ENCODE measurements at regions not wholly inside any gene's neighbourhood (a gene's known extent, or its start where the extent isn't known, plus 50 kb on each side); places are given as distances from the start of the nearest gene placed in this dataset.
"Not testable (repeated sequence)": the region's sequence is repeated elsewhere in the genome, so short reads cannot be mapped to it uniquely, and the experiment has no call there.

- no peak for DNase-seq
These were observed 285.1 kb downstream of the MAT2B start for GRCh38 chr5:163790497-163790896.

GRCh38 chr5:163794993-163795392 is 289.6 kb downstream of the MAT2B start:
- no peak for DNase-seq

GRCh38 chr5:163807781-163808180 is 302.4 kb downstream of the MAT2B start:
- no peak for DNase-seq

- no peak for DNase-seq
These were observed 304.1 kb downstream of the MAT2B start for GRCh38 chr5:163809473-163809872.

GRCh38 chr5:163813900-163814299 is 308.5 kb downstream of the MAT2B start:
- DNase-seq: no peak

GRCh38 chr5:163815240-163815791 is 309.9 kb downstream of the MAT2B start:
- DNase-seq: no peak

GRCh38 chr5:163821142-163821541 is 315.7 kb downstream of the MAT2B start:
- DNase-seq: no peak

- DNase-seq: no peak
These were observed 317.1 kb downstream of the MAT2B start for GRCh38 chr5:163822548-163822947.

- DNase-seq: no peak
These were observed 320.2 kb downstream of the MAT2B start for GRCh38 chr5:163825661-163826060.

GRCh38 chr5:163826201-163826600 is 320.8 kb downstream of the MAT2B start:
- DNase-seq: no peak

GRCh38 chr5:163832155-163832554 is 326.7 kb downstream of the MAT2B start:
- no peak for DNase-seq

- DNase-seq: no peak
These were observed 333.3 kb downstream of the MAT2B start for GRCh38 chr5:163838738-163839137.

GRCh38 chr5:163846512-163846911 is 341.1 kb downstream of the MAT2B start:
- no peak for DNase-seq

GRCh38 chr5:163855754-163856153 is 350.3 kb downstream of the MAT2B start:
- DNase-seq: no peak

- DNase-seq: no peak
These were observed 356.3 kb downstream of the MAT2B start for GRCh38 chr5:163861670-163862069.

- no peak for DNase-seq
These were observed 361.9 kb downstream of the MAT2B start for GRCh38 chr5:163867324-163867723.

- no peak for DNase-seq
These were observed 362.3 kb downstream of the MAT2B start for GRCh38 chr5:163867738-163868137.

- DNase-seq: no peak
These were observed 364.2 kb downstream of the MAT2B start for GRCh38 chr5:163869581-163869980.

GRCh38 chr5:163870441-163870840 is 365.0 kb downstream of the MAT2B start:
- no peak for DNase-seq

GRCh38 chr5:163874431-163874830 is 369.0 kb downstream of the MAT2B start:
- no peak for DNase-seq

GRCh38 chr5:163874912-163875311 is 369.5 kb downstream of the MAT2B start:
- DNase-seq: not testable (repeated sequence)

- no peak for DNase-seq
These were observed 372.4 kb downstream of the MAT2B start for GRCh38 chr5:163877865-163878264.

- no peak for DNase-seq
These were observed 373.1 kb downstream of the MAT2B start for GRCh38 chr5:163878490-163878889.

- no peak for DNase-seq
These were observed 374.9 kb downstream of the MAT2B start for GRCh38 chr5:163880302-163880701.

GRCh38 chr5:163885117-163885516 is 379.7 kb downstream of the MAT2B start:
- no peak for DNase-seq

GRCh38 chr5:163887854-163888253 is 382.4 kb downstream of the MAT2B start:
- DNase-seq: no peak
